ENCODE measurements at regions not wholly inside any gene's neighbourhood (a gene's known extent, or its start where the extent isn't known, plus 50 kb on each side); places are given as distances from the start of the nearest gene placed in this dataset.

DNA sequence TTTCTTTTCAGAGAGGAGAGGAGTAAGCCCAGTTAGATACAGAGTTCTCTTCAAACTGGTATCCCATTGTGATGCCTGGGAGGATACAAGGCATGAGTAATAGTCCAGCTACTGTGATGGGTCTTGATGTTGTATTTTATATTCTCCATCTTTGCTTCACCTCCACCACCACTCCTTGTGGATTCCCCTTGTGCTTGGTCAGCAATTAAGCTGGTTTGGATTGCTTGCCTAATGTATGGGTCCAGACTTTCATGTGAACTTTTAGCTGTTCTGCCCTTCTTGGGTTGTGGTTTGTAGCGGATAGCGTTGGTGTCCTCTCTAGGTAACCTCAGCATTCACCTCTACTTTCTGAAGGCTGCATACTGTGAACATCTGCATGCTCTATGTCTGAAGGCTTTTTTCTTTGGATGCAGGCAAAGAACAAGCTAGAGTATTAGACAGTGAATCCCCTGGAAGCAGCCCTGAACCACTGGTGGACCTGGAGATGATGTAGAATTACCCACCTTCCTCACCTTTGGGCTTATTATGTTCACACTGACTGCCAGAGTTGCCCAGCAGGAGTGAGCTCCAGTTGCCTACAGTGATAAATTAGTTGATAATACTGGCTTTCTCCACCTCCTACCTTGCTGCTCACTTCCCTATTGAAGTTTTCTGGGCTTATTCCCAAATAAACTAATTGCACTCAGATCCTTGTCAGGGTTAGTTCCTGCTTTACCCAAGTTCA is 126.5 kb upstream of the MTPN start:
- TF ChIP-seq POLR2A (IDR thresholded peaks at IDR 0.05) (no peak), POLR2AphosphoS5 (IDR thresholded peaks at IDR 0.05) (no peak)
- TF ChIP-seq, protein P1, sequence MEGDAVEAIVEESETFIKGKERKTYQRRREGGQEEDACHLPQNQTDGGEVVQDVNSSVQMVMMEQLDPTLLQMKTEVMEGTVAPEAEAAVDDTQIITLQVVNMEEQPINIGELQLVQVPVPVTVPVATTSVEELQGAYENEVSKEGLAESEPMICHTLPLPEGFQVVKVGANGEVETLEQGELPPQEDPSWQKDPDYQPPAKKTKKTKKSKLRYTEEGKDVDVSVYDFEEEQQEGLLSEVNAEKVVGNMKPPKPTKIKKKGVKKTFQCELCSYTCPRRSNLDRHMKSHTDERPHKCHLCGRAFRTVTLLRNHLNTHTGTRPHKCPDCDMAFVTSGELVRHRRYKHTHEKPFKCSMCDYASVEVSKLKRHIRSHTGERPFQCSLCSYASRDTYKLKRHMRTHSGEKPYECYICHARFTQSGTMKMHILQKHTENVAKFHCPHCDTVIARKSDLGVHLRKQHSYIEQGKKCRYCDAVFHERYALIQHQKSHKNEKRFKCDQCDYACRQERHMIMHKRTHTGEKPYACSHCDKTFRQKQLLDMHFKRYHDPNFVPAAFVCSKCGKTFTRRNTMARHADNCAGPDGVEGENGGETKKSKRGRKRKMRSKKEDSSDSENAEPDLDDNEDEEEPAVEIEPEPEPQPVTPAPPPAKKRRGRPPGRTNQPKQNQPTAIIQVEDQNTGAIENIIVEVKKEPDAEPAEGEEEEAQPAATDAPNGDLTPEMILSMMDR (IDR thresholded peaks at IDR 0.05) = no peak

All from sigmoid colon (tissue), 4 donors.